NCI-H774 (cell line): ENCODE measurements at regions not wholly inside any gene's neighbourhood (a gene's known extent, or its start where the extent isn't known, plus 50 kb on each side); places are given as distances from the start of the nearest gene placed in this dataset.
"Not testable (repeated sequence)": the region's sequence is repeated elsewhere in the genome, so short reads cannot be mapped to it uniquely, and the experiment has no call there.

Source experiments
- DNase-seq: peaks from one replicate; lab custom pipeline; 2025; lab: John Stamatoyannopoulos, UW

GRCh38 chr2:128598260-128598659 lies 279.6 kb upstream of the HS6ST1 start:
- not testable (repeated sequence) for DNase-seq

- DNase-seq = no peak
These were observed 280.3 kb upstream of the HS6ST1 start for GRCh38 chr2:128598862-128599441.

DNA sequence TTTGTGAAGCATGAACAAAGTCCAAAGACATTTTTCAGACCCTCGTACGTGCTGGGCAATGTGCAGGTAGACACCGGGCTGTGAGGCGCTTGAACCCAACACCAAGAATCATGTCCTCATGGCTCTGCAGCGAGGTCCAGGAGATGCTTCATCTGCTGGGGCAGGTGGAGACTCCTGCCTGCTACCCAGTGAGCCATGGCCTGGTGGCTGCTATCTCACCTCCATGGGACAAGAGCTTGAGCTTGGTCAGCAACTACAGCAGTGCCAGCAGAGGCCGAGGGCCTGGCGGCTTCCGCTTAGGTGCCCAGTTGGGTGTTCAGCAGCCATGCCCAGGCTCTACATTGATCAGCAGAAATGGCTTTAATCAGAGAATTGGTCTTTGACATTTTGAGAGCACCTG lies 281.0 kb upstream of the HS6ST1 start:
- DNase-seq = no peak

DNA sequence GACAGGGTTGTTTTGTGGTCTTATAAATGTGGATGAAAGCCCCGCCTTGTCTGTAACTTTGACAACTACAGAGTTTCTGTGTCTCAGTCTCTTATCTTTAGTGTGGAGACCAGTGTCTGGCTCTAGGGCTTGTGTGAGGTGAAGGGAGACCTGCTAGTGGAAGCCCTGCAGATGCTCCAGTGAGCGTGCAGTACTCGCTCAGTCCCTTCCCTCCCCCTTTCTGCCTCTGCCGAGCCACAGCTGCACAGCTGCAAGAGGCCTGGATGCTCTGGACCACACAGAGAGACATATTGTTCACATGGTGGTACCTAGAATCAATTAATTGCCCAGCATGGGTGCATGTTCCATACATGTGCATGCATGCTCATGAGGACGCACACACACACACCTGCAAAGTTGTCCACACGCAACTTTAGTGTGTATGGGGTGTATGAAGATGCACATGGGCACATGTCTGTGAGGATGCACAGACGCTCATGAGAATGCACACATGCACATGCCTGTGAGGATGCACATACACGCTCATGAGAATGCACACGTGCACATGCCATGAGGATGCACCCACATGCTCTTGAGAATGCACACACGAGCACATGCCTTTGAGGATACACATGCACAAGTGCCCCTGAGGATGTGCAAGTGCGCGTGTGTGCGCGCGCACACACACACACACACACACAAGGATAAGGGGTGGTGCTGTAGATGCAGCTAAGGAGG lies 282.1 kb upstream of the HS6ST1 start:
- no peak for DNase-seq

GRCh38 chr2:128601298-128602037 lies 282.8 kb upstream of the HS6ST1 start:
- no peak for DNase-seq

- DNase-seq = no peak
These were observed 283.5 kb upstream of the HS6ST1 start for GRCh38 chr2:128602038-128602698.

GRCh38 chr2:128602699-128603101 lies 284.0 kb upstream of the HS6ST1 start:
- DNase-seq = no peak

DNA sequence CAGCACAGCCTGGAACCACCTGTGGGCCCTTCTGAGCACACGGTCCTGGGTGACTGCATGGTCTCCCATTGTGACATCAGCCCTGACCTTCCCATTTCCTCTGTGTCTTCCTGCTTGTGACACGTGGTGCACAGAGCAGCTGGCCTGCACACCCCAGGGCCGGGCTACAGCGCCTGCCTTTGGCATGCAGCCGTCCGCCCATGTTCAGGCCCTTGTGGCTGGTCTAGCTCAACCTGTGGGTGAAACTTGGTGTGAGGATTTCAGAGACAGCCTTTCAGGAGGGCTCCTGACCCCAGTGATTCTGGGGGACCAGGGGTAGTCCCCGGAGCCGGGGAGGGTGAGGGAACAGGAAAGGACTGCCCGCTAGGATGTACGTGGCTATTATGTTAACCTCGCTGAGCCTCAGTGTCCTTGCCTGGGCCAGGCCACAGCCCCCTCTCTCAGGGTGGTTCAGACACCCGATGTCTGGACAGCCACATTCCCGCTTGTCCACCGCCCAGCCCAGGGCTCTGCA lies 284.8 kb upstream of the HS6ST1 start:
- DNase-seq = no peak

GRCh38 chr2:128604045-128604444 lies 285.4 kb upstream of the HS6ST1 start:
- DNase-seq = no peak

- not testable (repeated sequence) for DNase-seq
These were observed 285.9 kb upstream of the HS6ST1 start for GRCh38 chr2:128604581-128604980.

- no peak for DNase-seq
These were observed 286.8 kb upstream of the HS6ST1 start for GRCh38 chr2:128605421-128605820.

DNA sequence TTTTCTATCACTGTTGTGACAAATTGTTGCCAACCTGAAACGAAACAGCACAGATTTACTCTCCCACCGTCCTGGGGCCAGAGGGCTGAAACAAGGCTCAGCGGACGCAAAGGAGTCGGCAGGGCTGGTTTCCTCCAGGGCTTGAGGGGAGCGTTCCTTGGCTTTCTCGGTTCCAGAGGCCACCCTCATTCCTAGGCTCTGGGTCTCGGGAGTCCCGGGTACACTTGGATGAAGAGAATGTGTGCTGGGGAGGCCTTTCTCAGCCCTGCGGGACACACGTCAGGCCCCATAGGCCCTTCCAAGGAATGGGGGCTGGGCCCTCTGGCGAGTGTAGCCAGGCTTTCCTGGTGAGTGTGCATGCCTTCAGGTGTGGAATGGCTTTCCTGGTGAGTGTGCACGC lies 287.3 kb upstream of the HS6ST1 start:
- no peak for DNase-seq

- DNase-seq = no peak
These were observed 288.2 kb upstream of the HS6ST1 start for GRCh38 chr2:128606837-128607236.

GRCh38 chr2:128607440-128607839 lies 288.8 kb upstream of the HS6ST1 start:
- no peak for DNase-seq

GRCh38 chr2:128607911-128608506 lies 289.3 kb upstream of the HS6ST1 start:
- DNase-seq = no peak

DNA sequence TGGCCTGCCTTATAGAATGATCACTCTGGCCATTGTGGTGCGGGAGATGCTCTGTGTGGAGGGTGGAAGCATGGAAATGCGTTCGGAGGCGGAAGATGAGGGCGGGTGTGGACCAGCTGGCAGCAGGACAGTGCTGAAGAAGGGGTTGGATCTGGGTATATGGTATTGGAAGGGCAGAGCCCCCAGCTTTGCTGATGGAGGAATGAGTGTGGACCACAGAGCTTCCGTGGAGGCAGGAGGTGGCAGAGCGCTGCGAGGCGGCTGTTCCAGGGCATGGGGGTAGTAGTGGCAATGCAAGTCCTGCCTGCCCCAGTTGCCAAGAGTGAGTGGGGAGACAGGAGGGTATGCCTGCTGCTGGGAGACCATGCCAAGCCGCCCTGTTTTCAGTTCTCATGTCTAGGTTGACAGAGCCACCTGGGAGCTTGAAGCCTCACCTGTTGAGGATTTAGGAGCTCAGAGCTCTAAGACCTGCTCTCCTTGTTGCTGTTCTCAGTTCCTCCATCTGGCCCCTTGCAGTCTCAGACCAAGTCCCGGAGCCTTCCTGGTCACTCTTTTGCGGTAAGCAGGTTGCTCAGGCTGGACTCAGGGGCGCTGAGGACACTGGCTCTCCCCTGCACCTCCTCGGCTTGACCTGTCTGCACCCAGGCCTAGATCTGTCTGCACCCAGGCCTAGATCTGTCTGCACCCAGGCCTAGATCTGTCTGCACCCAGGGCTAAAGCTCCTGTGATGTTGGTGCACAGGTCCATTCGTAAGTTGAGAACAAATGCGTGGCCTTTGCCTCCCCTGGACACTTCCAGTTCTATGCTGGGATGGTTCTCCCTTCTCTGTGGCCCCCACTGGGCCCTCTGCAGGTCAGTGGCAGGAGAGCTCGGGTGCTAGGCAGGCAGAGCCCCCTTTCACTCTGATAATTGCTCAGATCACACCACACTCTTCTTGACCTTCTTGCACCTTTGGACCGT lies 290.5 kb upstream of the HS6ST1 start:
- no peak for DNase-seq

GRCh38 chr2:128610496-128610895 lies 291.8 kb upstream of the HS6ST1 start:
- DNase-seq = no peak

GRCh38 chr2:128611421-128612320 lies 293.0 kb upstream of the HS6ST1 start:
- no peak for DNase-seq

DNA sequence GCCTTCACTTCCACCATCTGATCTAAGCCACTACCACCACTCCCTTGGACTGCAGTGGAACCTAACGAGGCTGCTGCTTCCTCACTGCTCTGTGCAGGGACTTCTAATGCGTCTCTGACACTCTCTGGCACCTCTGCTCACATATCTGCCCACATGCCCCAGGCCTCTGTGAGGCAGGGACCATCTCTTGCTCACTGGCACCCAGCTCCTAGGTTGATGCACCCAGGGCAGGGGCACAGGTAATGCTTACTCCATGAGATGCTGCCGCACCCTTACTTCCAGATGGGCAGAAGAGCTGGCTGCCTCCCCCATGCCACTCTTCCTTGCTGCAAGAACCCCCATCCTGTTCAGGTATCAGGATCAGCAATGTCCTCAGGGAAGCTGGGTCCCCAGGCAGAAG lies 294.0 kb upstream of the HS6ST1 start:
- DNase-seq = no peak

DNA sequence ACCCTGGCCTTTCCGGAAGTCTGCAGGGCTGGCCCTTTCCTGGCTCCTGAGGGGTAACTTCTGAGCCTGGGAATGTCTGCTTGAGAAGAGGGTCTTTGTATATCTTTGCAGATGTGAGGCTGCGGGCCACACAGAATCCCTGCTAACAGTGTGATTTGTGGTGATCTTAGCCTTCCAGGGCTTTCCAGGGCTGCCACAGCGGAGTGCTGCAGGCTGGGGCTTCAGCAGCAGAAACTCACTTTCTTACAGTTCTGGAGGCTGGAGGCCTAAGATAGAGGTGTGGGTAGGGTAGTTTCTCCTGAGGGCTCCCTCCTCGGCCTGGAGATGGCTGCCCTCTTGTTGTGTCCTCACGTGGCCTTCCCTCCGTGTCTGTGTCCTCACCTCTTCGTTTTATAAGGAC lies 294.7 kb upstream of the HS6ST1 start:
- DNase-seq = no peak
